K562 (cell line): ENCODE measurements at regions not wholly inside any gene's neighbourhood (a gene's known extent, or its start where the extent isn't known, plus 50 kb on each side); places are given as distances from the start of the nearest gene placed in this dataset.

Experiments
- ATAC-seq: fragments of 200-7000 bp; cut with Tn5 transposase; 3 replicates; pipeline ENCODE4 v1.9.1; 2020; ENCODE audit warnings: moderate library complexity
- BruUV-seq: library from RNA; stranded (reverse); fragments of 400-500 nt; replicated peaks from 2 replicates; lab custom pipeline; 2021; lab: Mats Ljungman, UMichigan
- CTCF ChIA-PET: fragments of 300-600 bp; formaldehyde crosslinking; extraction: SDS; loops from one replicate; lab custom pipeline; 2021; ENCODE audit warnings: low intra/inter-chr PET ratio; lab: Yijun Ruan, JAX
- POLR2A ChIA-PET: fragments of 300-600, 350-650 bp; sonication (Branson Sonifier 250); formaldehyde crosslinking; extraction: SDS; loops from one replicate; lab custom pipeline; 2021; ENCODE audit warnings: antibody characterized with exemption, inconsistent platforms; lab: Yijun Ruan, JAX
- DNase-seq, 4 experiments: peaks; one replicate each; pipeline versions ENCODE4 v3.0.0 to v3.0.0-alpha.2; 2011 to 2018; ENCODE audit warnings: low spot score in 3 of 4, mixed read lengths in 3 of 4; ENCODE audit errors: extremely low read depth in 1 of 4
- FAIRE-seq: peaks from 2 replicates; lab custom pipeline; 2011; peaks lifted over from hg19 to GRCh38; lab: Jason Lieb, UNC
- H2AFZ ChIP-seq: 2 replicates; pipeline ENCODE4 v1.6.0; 2011; ENCODE audit warnings: low read depth, low read length, control low read depth, inconsistent platforms
- H3K27ac ChIP-seq: fragments of 200-600 bp; 3 replicates; pipeline ENCODE4 v1.8.0; 2011; ENCODE audit warnings: low read depth, mild to moderate bottlenecking, control low read depth, inconsistent platforms, low read length, moderate library complexity, mixed read lengths; ENCODE audit errors: extremely low read depth
- H3K27me3 ChIP-seq, 2 experiments: fragments of 300-600 bp in 1 of 2; 2 replicates in 1 of 2; 3 replicates in 1 of 2; pipeline versions ENCODE4 v1.6.0 to v1.8.0; 2011; ENCODE audit warnings: inconsistent platforms in 2 of 2, low read length in 2 of 2, mild to moderate bottlenecking in 1 of 2, mixed read lengths in 1 of 2, moderate library complexity in 1 of 2; ENCODE audit not compliant: control insufficient read depth in 2 of 2, insufficient read depth in 2 of 2
- H3K36me3 ChIP-seq: fragments of 300-600 bp; 3 replicates; pipeline ENCODE4 v1.8.0; 2011; ENCODE audit warnings: mild to moderate bottlenecking, low read length, inconsistent platforms; ENCODE audit not compliant: control insufficient read depth, insufficient read depth
- H3K4me1 ChIP-seq, 2 experiments: fragments of 200-600 bp in 1 of 2; replicated peaks in 1 of 2; 2 replicates in 1 of 2; 3 replicates in 1 of 2; pipeline versions ENCODE4 v1.5.1 to v1.8.0; 2011; ENCODE audit warnings: inconsistent platforms in 2 of 2, low read length in 2 of 2, mild to moderate bottlenecking in 1 of 2, mixed read lengths in 1 of 2, moderate library complexity in 1 of 2; ENCODE audit not compliant: control insufficient read depth in 2 of 2, insufficient read depth in 2 of 2
- H3K4me2 ChIP-seq: 2 replicates; pipeline ENCODE4 v1.6.1; 2011; ENCODE audit warnings: low read length, control low read depth, inconsistent platforms, mixed read lengths; ENCODE audit not compliant: insufficient read depth
- H3K4me3 ChIP-seq: fragments of 200-600 bp; sonication (generic), shearing (Covaris generic); 2 replicates; pipeline ENCODE4 v1.5.1; 2016; ENCODE audit warnings: control low read depth, inconsistent platforms
- H3K79me2 ChIP-seq: fragments of 200-600 bp; 3 replicates; pipeline ENCODE4 v1.8.0; 2011; ENCODE audit warnings: low read length, inconsistent platforms; ENCODE audit not compliant: control insufficient read depth, insufficient read depth
- H3K9ac ChIP-seq, 2 experiments: 2 replicates each; pipeline versions ENCODE4 v1.6.0 to v1.6.1; 2011; ENCODE audit warnings: low read depth in 2 of 2, low read length in 2 of 2, control low read depth in 1 of 2, inconsistent platforms in 1 of 2, mild to moderate bottlenecking in 1 of 2, mixed read lengths in 1 of 2; ENCODE audit not compliant: insufficient read depth in 1 of 2
- H3K9me1 ChIP-seq: one replicate; pipeline ENCODE4 v1.6.0; 2011; ENCODE audit warnings: inconsistent platforms, mild to moderate bottlenecking, low read length, moderate library complexity; ENCODE audit not compliant: control insufficient read depth, insufficient read depth
- H3K9me3 ChIP-seq: replicated peaks from 2 replicates; pipeline ENCODE4 v1.5.1; 2011; ENCODE audit warnings: low read depth, low read length, inconsistent platforms; ENCODE audit not compliant: control insufficient read depth, insufficient read depth
- H4K20me1 ChIP-seq: replicated peaks from 2 replicates; pipeline ENCODE4 v1.6.1; 2011; ENCODE audit warnings: low read length, inconsistent platforms, mixed read lengths; ENCODE audit not compliant: control insufficient read depth, insufficient read depth
- C11orf30 ChIP-seq: fragments of 450-650 bp; IDR thresholded peaks from 2 replicates; pipeline ENCODE4 v1.6.1; 2016; ENCODE audit warnings: low read depth, mild to moderate bottlenecking
- DPF2 ChIP-seq: fragments of 450-650 bp; IDR thresholded peaks from 2 replicates; pipeline ENCODE4 v1.6.1; 2016
- MAFF ChIP-seq: IDR thresholded peaks from 2 replicates; pipeline ENCODE4 v1.6.1; 2012; ENCODE audit warnings: low read length, improper control_type of control experiment
- MAFK ChIP-seq: IDR thresholded peaks from 2 replicates; pipeline ENCODE4 v1.6.1; 2011; ENCODE audit warnings: low read length, improper control_type of control experiment
- NKRF ChIP-seq: fragments of 450-650 bp; IDR thresholded peaks from 2 replicates; pipeline ENCODE4 v1.6.1; 2016; ENCODE audit warnings: borderline replicate concordance
- PRPF4 ChIP-seq: fragments of 200-400 bp; formaldehyde crosslinking; IDR thresholded peaks from one replicate; pipeline ENCODE4 v1.6.1; 2017; ENCODE audit warnings: low read length, low read depth, mild to moderate bottlenecking; ENCODE audit not compliant: insufficient read depth, poor library complexity, severe bottlenecking
- RBM14 ChIP-seq: fragments of 200-400 bp; formaldehyde crosslinking; IDR thresholded peaks from 2 replicates; pipeline ENCODE4 v1.6.1; 2018; ENCODE audit warnings: low read depth, mild to moderate bottlenecking, low read length, moderate library complexity, borderline replicate concordance; ENCODE audit not compliant: insufficient read depth
- ZNF316 ChIP-seq: fragments of 450-650 bp; IDR thresholded peaks from 2 replicates; pipeline ENCODE4 v1.6.1; 2016
- WGBS: fragments of 100-300 bp; shearing (Covaris generic); methylation state at CpG from one replicate; pipeline ENCODE4 v1.1.6; 2016; ENCODE audit warnings: low coverage, mixed read lengths; ENCODE audit not compliant: insufficient coverage; ENCODE audit errors: missing lambda C conversion rate; 5-methylcytosine and 5-hydroxymethylcytosine counted together
- in situ Hi-C: fragments of 300-500 bp; cut with MboI; formaldehyde crosslinking; loops from 4 replicates; pipeline ENCODE4 v1.15.0; 2018; ENCODE audit warnings: inconsistent platforms, mixed read lengths
- intact Hi-C: fragments of 100-400 bp; cut with micrococcal nuclease; formaldehyde crosslinking; loops from 2 replicates; pipeline ENCODE4 v1.14.2; 2022

- no peak for TF ChIP-seq ZNF316
These were observed 1275.2 kb downstream of the TBC1D22A start (continued) for GRCh38 chr22:48037618-48038017.

- BruUV-seq, result no TSS peak
- no peak for TF ChIP-seq PRPF4
- TF ChIP-seq RBM14, result no peak
- TF ChIP-seq, all 486 proteins: peak for 0
- FAIRE-seq, result no peak
- Histone ChIP-seq H2AFZ (no peak overlapping the region), H3K4me3 (no peak overlapping the region), H3K9me3 (no peaks in the 10 kb centered on the region), H3K9ac (no peak overlapping the region), H3K27me3 (no peaks in the 10 kb centered on the region), H4K20me1 (no peaks in the 10 kb centered on the region), H3K9me1 (no peaks in the 10 kb centered on the region), H3K79me2 (no peaks in the 10 kb centered on the region), H3K4me1 (no peaks in the 10 kb centered on the region), H3K27ac (no peak overlapping the region), H3K4me2 (no peak overlapping the region), H3K36me3 (no peaks in the 10 kb centered on the region)
- ChIA-PET POLR2A (no interaction called here), CTCF (no interaction called here)
- no peak for DNase-seq
- ATAC-seq, result no peak
- WGBS, result 0% methylated on average over 12 of the region's 12 CpGs
- intact Hi-C loops, result no loop called here
- in situ Hi-C loops, result no loop called here
These were observed 1273.4 kb downstream of the TBC1D22A start for GRCh38 chr22:48035897-48036296.

GRCh38 chr22:48031589-48031988 is 1269.1 kb downstream of the TBC1D22A start:
- no peaks in the 10 kb centered on the region for H3K27me3 ChIP-seq
- TF ChIP-seq MAFK (peak; percentile 48; the same call in 1 of the 2 replicates), C11orf30 (peak; percentile 52; the same call in 1 of the 2 replicates), DPF2 (no peak), NKRF (no peak), ZNF316 (peak; percentile 64), MAFF (peak; percentile 44)
- 2% methylated on average over 6 of the region's 6 CpGs for WGBS
- ATAC-seq (no peak), DNase-seq (no peak), FAIRE-seq (no peak)
- CTCF ChIA-PET, result no interaction called here
- no peaks in the 10 kb centered on the region for H3K9me3 ChIP-seq
- H4K20me1 ChIP-seq, result no peaks in the 10 kb centered on the region
- intact Hi-C loops, result no loop called here
- POLR2A ChIA-PET, result no interaction called here
- no peaks in the 10 kb centered on the region for H3K4me1 ChIP-seq
- H3K9ac ChIP-seq, result no peak overlapping the region
- no peak overlapping the region for H3K4me2 ChIP-seq
- H3K79me2 ChIP-seq, result no peaks in the 10 kb centered on the region
- no peak overlapping the region for H2AFZ ChIP-seq
- H3K36me3 ChIP-seq, result no peaks in the 10 kb centered on the region
- in situ Hi-C loops, result no loop called here
- H3K4me3 ChIP-seq, result no peak overlapping the region
- no TSS peak for BruUV-seq
- H3K27ac ChIP-seq, result no peak overlapping the region
- H3K9me1 ChIP-seq, result no peaks in the 10 kb centered on the region
